HG02884 (cell line): ENCODE measurements at regions not wholly inside any gene's neighbourhood (a gene's known extent, or its start where the extent isn't known, plus 50 kb on each side); places are given as distances from the start of the nearest gene placed in this dataset.

Source experiments
- ATAC-seq: cut with Tn5 transposase; IDR thresholded peaks from one replicate; pipeline ENCODE4 v1.9.1; 2021; ENCODE audit warnings: mild to moderate bottlenecking, moderate library complexity; ENCODE audit not compliant: unreplicated experiment

DNA sequence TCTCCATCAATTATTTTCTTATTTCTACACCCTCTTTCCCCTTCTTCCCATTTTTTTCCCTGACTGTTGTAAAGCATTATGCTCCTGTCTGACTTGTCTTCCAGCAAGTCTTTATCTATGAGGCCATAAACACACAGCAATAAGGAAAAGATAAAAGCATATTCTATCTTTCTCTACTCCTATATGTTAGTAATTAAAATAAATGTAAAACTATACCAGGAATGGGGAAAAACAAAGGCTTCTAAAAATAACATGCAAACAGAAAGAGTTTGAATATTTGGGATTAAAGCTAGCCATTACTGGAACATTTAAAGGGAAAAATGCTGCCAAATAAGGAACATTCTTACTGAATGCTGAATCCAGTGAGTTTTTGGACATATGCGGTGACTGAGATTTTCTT lies 471.7 kb upstream of the HS3ST1 start:
- ATAC-seq, result no peak

DNA sequence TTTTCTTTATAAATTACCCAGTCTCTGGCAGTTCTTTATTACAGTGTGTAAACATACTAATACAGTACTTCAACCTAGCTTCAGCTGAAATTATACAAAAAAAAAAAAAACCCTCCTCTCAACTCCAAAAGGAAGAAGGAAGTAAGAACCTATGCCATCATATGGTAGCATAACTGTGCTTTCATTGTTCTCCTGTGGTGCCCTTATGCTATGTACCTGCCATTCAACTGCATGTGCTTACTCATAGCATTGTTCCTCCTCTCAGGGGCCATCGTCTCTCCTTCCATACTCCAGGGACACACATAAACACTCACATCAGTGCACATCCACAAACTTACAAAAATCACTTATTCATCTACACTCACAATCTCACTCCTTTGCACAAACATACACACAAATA lies 470.1 kb upstream of the HS3ST1 start:
- ATAC-seq, result no peak

DNA sequence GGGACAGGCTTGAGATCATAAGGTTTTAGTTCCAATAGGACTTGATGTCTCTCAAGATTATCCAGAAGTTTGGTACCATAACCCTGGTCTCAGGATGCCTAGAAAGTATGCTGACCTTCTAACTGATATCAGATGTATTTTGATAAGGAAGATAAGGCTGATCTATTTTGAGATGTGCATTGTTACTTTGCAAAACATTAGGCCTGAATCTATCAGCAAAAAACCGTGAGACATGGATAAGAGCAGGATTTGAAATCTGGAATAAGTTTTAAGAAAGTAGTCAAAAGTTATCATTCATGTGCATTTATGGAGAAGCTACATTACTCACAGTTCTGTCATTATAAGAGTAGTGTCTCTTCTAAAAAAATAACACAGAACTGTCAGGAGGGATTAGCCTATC lies 467.1 kb upstream of the HS3ST1 start:
- ATAC-seq, result no peak

DNA sequence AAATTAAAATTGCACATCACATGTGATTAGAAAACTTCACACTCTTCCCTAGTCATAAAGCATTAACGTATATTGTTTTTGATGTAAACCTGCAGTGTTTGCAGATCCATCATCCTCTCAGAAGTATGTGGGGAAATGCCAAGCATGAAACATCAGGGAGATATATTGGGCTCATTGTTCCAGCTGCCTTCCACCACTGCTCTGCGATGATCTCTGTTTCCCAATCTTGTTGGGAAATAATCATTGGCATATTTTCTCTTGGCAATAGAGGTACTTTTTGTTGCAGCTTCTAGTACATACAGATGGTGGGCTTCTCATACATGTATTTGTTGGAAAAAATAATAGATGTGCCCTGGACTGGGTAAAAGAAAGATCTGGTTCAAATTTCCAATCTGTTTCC lies 466.3 kb upstream of the HS3ST1 start:
- no peak for ATAC-seq

DNA sequence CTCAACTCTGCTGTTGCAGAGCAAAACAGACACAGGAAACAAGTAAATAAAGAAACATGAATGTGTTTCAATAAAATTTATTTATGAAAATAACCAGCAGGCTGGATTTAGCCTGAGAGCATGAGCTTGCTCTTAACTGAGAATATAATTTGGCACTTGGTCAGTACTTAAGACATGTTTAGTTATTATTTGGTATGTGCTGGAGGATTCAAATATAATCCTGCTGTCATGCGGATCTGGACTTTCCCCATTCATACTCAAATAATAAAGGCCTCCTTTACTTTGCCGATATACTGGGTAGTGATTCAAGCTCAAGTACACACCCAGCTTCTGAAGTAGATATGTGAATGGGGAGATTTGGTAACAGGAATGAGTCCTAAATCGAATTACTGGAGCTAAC lies 465.5 kb upstream of the HS3ST1 start:
- ATAC-seq, result no peak

DNA sequence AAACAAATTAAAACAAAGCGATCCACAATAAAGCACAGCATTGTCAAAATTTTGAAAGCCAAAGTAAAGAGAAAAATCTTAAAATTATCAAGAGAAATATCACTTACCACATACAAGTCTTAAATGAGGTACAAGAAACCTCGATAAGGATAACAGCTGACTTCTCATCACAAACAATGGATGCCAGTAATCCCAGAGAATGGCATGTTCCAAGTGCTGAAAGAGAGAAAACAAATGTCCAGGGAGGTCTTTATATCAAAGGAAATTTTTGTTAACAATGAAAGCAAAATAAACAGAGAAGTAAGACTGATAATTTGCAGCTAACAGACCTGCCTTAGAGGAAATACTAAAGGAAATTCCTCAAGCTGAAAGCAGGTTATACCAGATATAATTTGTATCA lies 460.4 kb upstream of the HS3ST1 start:
- ATAC-seq, result no peak

DNA sequence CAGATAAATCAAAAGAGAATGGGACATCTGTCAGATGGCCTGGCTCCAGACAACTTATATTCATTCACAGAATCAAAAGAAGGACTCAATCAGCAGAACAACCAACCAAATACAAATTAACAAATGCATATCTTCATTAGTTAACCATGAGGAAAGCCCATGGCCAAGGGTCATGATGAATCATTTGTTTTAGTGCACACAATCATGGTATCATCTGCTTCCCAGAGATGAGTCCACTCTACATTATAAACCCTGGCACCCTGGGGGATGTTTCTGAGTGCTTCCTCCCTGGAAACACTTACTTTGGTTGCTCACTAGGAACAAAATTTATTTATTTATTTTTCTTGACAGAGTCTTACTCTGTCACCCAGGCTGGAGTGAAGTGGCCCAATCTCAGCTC lies 453.3 kb upstream of the HS3ST1 start:
- no peak for ATAC-seq

DNA sequence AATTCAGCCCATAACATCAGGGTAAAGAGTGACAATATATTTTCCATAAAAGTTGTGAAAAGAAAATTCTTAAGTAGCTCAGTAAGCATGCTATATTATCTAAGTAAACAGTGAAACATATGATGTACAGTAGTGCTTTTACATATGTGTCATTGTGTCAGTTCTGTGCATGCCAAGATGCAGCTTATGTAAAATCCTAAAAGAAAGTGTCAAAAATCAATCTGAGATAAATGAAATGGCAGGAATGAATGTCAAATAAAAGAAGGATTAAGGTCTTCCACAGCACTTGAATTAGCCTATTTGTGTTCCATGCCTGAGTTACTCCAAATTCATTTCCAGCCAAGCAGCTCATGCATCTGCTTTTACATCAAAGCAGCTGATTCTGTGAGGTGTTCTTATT lies 452.7 kb upstream of the HS3ST1 start:
- no peak for ATAC-seq

DNA sequence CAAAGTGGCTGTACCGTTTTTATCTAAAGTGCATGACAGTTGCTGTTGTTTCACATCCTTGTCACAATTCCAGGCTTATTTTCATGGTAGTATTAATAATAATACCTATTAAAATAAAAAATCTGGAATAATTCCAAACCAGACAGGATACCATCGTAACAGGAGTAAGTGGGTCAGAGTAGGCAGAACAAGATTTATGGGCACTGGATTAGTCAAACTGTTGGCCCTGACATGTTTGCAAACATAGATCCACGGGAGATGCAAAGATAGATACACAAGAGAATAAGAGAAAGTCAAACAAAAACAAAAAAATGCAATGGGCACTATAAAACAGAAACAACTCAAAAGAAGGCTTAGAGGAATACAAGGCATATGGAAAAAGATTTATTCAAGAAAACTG lies 449.5 kb upstream of the HS3ST1 start:
- ATAC-seq, result no peak

DNA sequence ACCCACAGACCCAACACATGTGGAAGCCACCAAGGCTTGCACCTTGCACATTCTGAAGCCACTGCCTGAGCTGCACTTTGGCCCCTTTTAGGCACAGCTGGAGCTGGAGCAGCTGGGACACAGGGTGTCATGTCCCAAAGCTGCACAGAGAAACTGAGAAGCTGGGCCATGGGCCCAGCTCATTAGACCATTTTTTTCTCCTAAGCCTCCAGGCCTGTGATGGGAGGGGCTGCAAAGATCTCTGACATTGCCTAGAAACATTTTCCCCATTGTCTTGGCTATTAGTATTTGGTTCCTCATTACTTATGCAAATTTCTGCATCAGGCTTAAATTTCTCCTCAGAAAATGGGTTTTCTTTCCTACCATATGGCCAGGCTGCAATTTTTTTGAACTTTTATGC lies 447.4 kb upstream of the HS3ST1 start:
- no peak for ATAC-seq

DNA sequence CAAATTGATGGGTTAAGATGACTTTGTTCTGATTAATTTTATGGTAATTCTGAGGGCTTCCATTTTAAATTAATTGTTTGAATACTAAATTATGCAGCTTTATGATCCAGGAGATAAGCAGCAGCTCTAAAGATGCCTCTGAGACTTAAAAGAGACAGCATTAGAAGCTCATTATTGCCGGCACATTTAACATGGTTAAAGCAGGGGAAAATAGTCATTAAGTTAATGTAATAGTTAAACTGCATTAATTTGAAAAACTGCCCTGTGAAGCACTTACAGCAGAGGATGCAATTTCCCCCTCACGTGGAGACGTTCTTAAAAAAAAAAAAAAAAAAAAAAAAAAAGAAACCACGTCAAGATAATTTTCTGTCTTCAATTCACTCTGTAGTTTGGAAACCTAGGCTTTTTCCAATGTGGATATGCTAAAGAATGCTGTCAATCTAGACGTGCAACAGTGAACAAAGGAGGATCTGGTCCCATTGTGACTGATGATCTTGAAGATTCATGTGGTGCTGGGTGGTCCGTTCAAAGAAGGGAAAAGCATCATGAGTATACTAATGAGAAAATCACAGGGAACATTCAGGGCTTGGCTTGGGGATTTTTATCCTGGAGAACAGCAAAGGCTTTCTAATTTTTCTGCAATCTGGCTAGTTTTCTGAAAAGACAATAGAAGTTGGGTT lies 440.6 kb upstream of the HS3ST1 start:
- ATAC-seq, result no peak

DNA sequence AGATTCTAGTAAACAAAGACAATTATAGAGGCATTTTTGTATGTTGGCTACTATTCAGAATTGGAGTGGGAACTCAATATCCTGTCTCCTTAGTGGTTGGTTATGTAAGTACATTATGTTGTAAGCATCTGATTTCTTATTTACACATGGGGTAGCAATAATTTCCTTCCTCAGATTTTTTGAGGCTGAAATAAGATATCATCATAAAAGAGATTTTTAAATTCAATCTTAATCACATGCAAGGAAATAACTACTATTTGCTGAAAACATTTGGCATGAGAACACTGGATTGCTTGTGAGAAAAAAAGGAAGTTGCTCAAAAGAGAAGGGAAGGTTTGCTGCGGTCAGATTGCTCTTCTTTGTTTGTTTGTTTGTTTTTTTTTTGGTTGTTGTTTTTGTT lies 437.7 kb upstream of the HS3ST1 start:
- no peak for ATAC-seq

DNA sequence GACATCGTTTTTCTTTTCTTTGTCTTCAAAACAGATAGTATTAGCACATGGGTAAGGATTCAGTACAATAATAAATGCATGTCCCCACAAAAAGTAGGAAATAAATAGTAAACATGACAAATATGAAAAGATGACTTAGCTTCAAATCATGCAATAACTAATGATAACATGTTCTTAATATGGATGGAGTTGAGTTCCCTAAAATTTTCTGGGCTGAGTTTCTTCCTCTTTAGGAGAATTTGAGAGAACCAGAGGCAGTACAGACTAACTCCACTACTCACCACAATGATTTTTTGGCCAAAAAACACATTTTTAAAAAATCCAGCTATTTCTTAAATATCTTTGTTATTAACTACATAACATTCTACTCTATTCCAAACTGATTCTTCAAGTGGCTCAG lies 432.3 kb upstream of the HS3ST1 start:
- no peak for ATAC-seq

DNA sequence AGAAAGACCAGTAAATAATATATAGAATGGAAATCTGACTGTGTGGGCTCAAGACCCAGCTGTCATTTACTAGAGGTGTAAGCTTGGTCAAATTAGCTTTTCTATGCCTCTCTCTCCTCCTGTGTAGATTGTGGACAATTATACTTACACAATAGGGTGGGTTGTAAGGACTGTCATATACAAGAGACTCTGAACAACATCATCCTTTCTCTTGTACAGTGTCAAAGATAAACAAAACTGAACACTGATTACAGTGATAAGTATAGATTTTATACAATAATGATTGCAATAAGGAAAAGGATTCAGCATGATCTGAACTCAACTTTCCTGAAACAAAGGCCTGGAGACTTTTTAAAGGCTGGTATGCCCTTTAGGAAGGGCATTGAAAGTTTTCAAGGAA lies 429.2 kb upstream of the HS3ST1 start:
- ATAC-seq, result no peak

DNA sequence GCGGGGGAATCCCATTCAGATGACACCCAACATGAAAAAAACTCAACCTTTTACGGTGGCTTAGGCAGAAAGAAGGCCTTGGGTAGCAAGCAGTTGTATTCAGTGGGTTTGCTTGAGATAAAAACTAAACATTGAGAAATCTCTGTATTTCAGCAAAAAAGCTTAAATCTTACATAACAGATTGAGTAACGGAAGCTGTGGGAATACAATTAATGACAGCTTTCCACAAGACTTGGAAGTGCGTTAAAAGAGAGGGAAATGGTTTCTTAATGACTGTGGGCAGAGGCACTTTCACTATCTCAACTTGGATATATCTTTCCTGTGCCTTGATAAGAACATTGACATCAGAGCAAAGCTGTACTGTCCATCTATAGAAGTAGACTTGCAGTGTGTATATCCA lies 418.5 kb upstream of the HS3ST1 start:
- no peak for ATAC-seq

DNA sequence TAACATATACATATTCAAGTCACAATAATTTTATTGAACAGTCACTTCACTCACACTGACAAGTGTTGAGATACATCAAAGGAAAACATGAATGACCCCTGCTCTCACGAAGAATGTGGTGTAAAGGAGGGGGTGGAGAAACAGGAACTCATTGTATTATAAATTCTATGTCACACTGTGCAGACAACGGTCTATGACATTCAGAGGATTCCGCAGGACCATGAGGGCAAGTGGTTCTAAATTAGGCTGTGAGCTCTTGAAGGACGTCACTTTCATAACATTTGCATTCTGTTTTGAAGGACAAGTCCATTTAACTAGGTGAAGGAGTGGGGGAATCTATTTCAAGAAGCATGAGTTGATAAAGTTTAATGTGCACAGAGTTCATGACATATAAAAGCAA lies 415.2 kb upstream of the HS3ST1 start:
- ATAC-seq, result no peak

DNA sequence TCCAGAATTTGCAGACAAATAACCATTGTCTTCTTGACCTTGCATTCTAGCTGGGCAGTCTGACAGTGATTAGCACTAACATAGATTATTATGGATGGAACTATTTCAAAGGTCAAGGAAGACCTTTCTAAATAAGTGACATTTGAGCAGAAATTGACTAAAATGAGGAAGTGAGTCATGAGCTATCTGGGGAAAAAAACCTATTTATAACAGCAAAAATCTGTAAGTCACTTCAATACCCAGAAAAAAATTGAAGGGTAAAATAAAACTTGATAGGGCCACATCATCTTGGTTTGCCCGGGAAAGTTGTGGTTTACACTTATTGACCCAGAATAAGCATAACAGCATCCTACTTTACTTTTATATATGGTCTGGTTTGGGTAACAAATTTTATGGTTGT lies 414.6 kb upstream of the HS3ST1 start:
- no peak for ATAC-seq

DNA sequence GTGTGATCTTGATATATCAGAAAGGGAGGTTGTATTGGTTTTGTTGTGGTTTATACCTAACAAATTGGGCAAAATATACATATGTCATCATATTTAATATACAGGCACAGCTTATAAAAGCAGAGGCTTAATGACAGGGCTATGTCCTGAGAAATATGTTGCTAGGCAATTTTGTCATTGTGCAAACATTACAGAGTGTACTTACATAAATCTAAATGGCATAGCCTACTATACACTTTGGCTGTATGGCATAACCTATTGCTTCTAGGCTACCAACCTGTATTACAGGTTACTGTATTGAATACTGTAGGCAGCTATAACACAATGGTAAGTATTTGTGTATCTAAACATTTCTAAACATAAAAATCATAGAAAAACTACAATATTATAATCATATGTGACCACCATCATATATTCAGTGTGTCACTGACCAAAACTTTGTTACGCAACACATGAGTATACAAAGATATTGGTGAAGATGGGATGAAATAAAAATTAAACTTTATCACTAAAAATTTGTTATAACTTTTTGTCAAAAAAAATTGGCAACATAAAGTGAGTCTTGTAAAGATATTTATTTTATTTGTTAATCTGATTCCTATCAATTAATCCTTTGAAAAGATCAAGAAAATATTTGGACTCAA lies 414.0 kb upstream of the HS3ST1 start:
- ATAC-seq, result no peak

DNA sequence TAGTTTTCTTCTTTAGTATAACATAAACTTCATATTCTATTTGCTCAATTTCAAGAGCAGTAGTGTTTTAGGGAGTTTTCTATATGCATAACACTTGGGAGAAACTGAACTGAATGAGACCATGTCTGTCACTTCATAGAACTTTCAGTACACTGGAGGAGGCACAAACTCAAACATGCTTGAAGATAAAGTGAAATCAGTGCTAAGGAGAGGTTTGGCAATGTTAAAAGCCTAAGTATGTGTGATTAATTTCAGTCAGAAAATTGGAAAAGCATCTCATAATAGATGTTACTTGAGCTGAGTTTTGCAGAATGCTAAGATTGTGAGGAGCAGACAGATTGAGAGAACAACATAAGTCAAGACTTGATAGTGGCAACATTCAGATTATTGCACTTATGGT lies 411.2 kb upstream of the HS3ST1 start:
- no peak for ATAC-seq

DNA sequence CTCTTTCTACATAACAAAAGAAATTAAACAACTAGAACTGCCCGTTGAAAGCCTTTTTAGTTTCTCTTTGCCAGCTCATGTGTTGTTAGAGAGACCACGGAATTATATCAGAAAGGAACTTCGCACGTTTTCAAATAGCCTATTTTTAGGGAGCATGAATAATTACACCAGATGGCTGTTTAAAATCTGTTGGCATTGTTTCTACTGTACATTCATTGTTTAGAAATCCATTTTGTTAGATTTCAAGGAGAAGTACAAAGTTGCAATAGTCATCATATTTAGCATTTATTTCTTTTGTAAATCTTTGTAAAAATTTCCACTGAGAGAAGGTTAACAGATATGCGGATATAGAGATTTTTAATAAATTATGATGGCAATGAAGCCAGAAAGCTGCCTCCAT lies 403.0 kb upstream of the HS3ST1 start:
- no peak for ATAC-seq

DNA sequence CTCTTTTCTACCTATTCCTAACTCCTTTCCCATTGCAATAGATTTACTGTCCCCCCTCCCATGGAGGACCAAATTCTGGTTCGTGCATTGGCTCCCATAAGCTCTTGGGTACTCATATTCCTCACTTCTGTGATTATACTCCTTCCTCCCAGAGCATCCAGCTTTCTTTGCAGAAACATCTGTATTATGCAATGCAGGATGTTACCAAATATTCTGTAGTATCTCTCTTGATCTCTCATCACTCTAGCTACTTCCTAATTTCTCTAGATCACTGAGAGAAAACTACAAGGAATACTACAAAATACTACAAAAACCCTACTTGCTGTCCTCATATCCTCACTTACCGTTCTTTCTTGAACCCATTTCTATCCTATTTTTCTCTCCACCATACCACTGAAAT lies 395.9 kb upstream of the HS3ST1 start:
- no peak for ATAC-seq

DNA sequence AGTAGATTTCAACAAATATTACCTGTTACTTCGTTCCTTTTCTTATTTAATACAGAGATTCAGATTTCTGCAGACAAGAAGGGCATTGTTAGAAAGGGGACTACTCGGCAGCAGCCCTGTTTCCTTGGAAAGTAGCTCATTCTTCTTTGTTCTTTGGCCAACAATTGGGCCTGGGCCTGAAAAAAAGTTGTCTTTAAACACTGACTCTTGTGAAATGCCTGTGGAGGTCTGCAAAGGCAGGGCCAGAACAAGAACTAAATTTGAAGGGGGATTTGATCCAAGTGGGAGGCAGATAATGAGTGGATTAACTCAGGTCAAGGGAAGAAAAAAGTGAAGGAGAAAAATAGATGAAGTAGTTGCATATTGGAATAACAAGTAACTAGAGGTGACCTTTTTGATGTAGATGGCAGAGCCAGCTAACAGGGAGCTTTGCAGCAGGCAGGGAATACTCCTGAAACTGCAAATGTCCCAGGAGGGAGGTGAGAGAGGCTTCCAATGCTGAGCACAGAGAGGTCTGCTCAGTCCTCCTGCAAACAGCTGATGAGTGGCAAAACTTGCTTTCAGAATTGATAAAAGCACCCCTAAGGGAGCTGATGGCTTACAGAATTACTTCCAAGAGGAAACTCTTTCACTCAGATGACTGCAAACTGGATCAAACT lies 393.2 kb upstream of the HS3ST1 start:
- ATAC-seq, result no peak

DNA sequence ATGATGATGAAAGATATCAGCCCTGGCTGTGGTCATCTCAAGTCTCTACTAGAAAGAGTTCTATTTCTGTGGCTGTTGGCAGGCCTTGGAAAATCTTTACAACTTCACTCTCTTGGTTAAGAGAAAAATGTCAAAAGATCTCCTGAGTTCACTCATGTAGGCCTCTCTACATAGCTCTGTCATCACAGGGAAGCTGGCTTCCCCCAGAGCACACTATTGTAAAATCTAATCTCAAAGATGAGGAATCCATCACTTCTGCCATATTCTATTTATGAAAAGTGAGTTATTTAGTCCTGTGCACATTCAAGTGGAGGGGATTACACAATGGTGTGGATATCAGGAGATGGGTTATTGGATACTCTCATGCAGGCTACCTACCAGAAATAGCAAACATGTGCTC lies 388.4 kb upstream of the HS3ST1 start:
- no peak for ATAC-seq
